CD4-positive, alpha-beta T cell treated with Interleukin-21 for 1 hour (primary cell): ENCODE measurements at regions not wholly inside any gene's neighbourhood (a gene's known extent, or its start where the extent isn't known, plus 50 kb on each side); places are given as distances from the start of the nearest gene placed in this dataset.
"Not testable (repeated sequence)": the region's sequence is repeated elsewhere in the genome, so short reads cannot be mapped to it uniquely, and the experiment has no call there.

Experiments
- DNase-seq: peaks from one replicate; pipeline ENCODE4 v3.0.0-alpha.2; 2020

GRCh38 chr10:8396675-8397074, 342.2 kb downstream of the GATA3 start:
- no peak for DNase-seq

- no peak for DNase-seq
Observed at GRCh38 chr10:8398771-8399170, 344.3 kb downstream of the GATA3 start.

GRCh38 chr10:8400151-8400550, 345.7 kb downstream of the GATA3 start:
- no peak for DNase-seq

GRCh38 chr10:8400892-8401291, 346.4 kb downstream of the GATA3 start:
- no peak for DNase-seq

- DNase-seq, result no peak
Observed at GRCh38 chr10:8401531-8401930, 347.0 kb downstream of the GATA3 start.

GRCh38 chr10:8402576-8402975, 348.1 kb downstream of the GATA3 start:
- DNase-seq, result peak; percentile 48

GRCh38 chr10:8403711-8404371, 349.4 kb downstream of the GATA3 start:
- peak; percentile 15 for DNase-seq

- DNase-seq, result peak; percentile 90
Observed at GRCh38 chr10:8404721-8405120, 350.2 kb downstream of the GATA3 start.

GRCh38 chr10:8405596-8405995, 351.1 kb downstream of the GATA3 start:
- no peak for DNase-seq

GRCh38 chr10:8407501-8408021, 353.1 kb downstream of the GATA3 start:
- DNase-seq, result peak; percentile 38

GRCh38 chr10:8410506-8410905, 356.0 kb downstream of the GATA3 start:
- DNase-seq, result no peak

GRCh38 chr10:8412541-8412940, 358.1 kb downstream of the GATA3 start:
- no peak for DNase-seq

GRCh38 chr10:8415029-8415428, 360.5 kb downstream of the GATA3 start:
- DNase-seq, result not testable (repeated sequence)

- DNase-seq, result peak; percentile 80
Observed at GRCh38 chr10:8416192-8416701, 361.8 kb downstream of the GATA3 start.

GRCh38 chr10:8416760-8417159, 362.3 kb downstream of the GATA3 start:
- DNase-seq, result peak; percentile 60

- DNase-seq, result no peak
Observed at GRCh38 chr10:8417631-8418030, 363.1 kb downstream of the GATA3 start.

- no peak for DNase-seq
Observed at GRCh38 chr10:8418631-8419030, 364.1 kb downstream of the GATA3 start.

GRCh38 chr10:8420182-8420581, 365.7 kb downstream of the GATA3 start:
- no peak for DNase-seq

- DNase-seq, result peak; percentile 15
Observed at GRCh38 chr10:8424555-8425211, 370.2 kb downstream of the GATA3 start.

GRCh38 chr10:8428654-8429053, 374.2 kb downstream of the GATA3 start:
- DNase-seq, result no peak

- no peak for DNase-seq
Observed at GRCh38 chr10:8430321-8430720, 375.8 kb downstream of the GATA3 start.

GRCh38 chr10:8431511-8431910, 377.0 kb downstream of the GATA3 start:
- DNase-seq, result no peak

GRCh38 chr10:8435186-8436055, 380.9 kb downstream of the GATA3 start:
- no peak for DNase-seq
